ENCODE measurements at regions not wholly inside any gene's neighbourhood (a gene's known extent, or its start where the extent isn't known, plus 50 kb on each side); places are given as distances from the start of the nearest gene placed in this dataset.

GRCh38 chrX:125262836-125263235 lies 56.8 kb upstream of the TEX13C start:
- H3K4me3 ChIP-seq: no peak overlapping the region
- no peaks in the 10 kb centered on the region for H3K4me1 ChIP-seq
- H3K36me3 ChIP-seq: no peaks in the 10 kb centered on the region
- H3K9me3 ChIP-seq: no peaks in the 10 kb centered on the region
- H3K27me3 ChIP-seq: no peaks in the 10 kb centered on the region
- DNase-seq: no peak
- intact Hi-C loops (cut with DNase I): no loop called here
- no peak for TF ChIP-seq CTCF (IDR thresholded peaks at IDR 0.05)
- H3K27ac ChIP-seq: no peak overlapping the region
- no peak overlapping the region for H3K9ac ChIP-seq (ENCODE audit: low read depth in 2 of 2, low read length in 2 of 2)

DNA sequence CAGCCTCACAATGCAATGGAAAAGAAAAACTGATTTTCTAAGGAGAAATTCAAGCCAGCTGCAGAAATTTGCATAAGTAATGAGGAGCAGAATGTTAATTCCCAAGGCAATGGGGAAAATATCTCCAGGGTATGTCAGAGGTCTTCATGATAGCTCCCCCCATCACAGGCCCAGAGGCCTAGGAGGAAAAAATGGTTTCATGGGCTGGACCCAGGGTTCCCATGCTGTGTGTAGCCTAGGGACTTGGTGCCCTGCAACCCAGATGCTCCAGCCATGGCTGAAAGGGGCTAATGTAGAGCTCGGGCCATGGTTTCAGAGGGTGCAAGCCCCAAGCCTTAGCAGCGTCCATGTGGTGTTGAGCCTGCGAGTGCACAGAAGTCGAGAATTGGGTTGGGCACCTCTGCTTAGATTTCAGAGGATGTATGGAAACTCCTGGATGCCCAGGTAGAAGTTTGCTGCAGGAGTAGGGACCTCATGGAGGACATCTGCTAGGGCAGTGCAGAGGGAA lies 53.5 kb upstream of the TEX13C start:
- intact Hi-C loops (cut with DNase I): no loop called here
- H3K27ac ChIP-seq: no peak overlapping the region
- no peaks in the 10 kb centered on the region for H3K36me3 ChIP-seq
- no peak for TF ChIP-seq CTCF (IDR thresholded peaks at IDR 0.05)
- H3K4me3 ChIP-seq: no peak overlapping the region
- no peaks in the 10 kb centered on the region for H3K9me3 ChIP-seq
- H3K9ac ChIP-seq (ENCODE audit: low read depth in 2 of 2, low read length in 2 of 2): no peak overlapping the region
- no peaks in the 10 kb centered on the region for H3K27me3 ChIP-seq
- DNase-seq: no peak
- H3K4me1 ChIP-seq: no peaks in the 10 kb centered on the region

All from colonic mucosa (tissue), 4 donors.